NCI-H2196 treated with DMSO at 0.1 percent for 48 hours (cell line): ENCODE measurements at regions not wholly inside any gene's neighbourhood (a gene's known extent, or its start where the extent isn't known, plus 50 kb on each side); places are given as distances from the start of the nearest gene placed in this dataset.
"Not testable (repeated sequence)": the region's sequence is repeated elsewhere in the genome, so short reads cannot be mapped to it uniquely, and the experiment has no call there.

Experiments used
- DNase-seq: peaks from one replicate; lab custom pipeline; 2025; ENCODE audit not compliant: unreplicated experiment; lab: John Stamatoyannopoulos, UW

DNA sequence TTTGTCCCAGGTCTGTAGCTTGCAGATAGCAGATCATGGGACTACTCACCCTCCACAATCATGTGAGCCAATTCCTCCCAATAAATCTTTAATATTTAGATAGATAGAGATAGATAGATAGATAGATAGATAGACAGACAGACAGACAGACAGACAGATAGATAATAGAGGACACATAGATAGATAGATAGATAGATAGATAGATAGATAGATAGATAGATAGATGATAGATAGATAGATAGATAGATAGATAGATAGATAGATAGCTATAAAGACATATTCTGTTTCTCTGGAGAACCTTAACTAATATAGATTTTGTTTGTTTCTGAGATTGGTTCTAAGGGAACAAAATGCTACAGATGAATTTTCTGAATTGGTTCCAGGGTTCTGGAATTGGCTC is 82.3 kb upstream of the PRDX6 start:
- DNase-seq, result not testable (repeated sequence)

DNA sequence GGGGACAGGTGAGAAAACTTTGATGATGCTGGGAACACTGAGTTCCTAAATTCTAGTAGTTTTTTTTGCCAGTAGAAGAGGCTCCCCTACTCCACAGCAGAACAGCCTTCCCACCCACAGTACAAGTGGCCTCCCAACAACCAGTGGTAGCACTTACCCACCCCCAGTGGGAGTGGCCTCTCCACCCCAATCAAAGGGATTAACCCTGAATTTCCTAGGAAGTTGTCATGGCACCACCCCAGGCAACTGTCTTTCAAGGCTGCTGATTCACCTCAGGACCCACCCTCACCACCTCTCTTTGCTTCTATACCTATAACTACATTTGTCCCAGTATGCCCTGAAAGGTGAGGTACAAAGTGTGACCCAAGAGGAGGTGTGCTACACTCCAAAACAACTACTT is 81.4 kb upstream of the PRDX6 start:
- DNase-seq, result no peak

DNA sequence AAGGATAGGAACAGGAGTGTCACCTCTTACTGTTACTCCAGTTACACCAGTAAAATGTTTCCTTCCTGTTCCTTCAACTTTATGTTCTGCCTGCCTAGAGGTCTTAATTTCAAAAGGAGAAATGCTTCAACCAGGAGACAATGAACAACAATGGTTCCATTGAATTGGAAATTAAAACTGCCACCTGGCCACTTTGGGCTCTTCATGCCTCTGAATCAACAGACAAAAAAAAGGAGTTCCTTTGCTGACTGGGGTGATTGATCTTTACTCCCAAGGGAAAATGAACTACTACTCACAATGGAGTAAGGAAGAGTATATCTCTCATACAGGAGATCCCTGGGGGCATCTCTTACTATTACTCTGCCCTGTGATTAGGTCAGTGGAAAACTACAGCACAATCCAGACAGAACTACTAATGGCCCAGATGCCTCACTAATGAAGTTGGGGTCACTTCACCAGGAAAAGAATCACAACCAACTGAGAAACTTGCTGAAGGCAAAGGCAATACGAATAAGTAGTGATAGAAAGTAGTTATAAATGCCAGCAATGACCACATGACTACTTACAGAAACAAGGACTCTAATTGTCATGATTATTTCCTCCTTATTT is 76.6 kb upstream of the PRDX6 start:
- no peak for DNase-seq

DNA sequence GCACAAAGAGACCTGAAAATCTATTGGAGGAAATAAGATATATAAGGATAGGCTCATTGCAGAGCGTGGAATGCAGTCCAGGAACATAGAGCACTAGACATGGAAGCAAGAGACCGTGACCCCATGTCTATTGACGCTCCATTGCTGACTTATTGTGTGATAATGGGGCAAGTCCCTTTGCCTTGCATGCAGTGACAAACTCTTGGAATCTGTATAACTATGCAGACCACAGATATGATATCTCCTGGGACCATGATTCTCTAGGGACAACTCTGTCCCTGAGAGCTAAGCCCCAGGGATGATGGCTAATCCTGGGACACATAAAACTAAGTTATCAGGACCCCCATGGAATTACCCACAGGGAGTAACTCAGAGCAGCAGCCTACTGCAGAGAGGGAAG is 73.1 kb upstream of the PRDX6 start:
- no peak for DNase-seq

DNA sequence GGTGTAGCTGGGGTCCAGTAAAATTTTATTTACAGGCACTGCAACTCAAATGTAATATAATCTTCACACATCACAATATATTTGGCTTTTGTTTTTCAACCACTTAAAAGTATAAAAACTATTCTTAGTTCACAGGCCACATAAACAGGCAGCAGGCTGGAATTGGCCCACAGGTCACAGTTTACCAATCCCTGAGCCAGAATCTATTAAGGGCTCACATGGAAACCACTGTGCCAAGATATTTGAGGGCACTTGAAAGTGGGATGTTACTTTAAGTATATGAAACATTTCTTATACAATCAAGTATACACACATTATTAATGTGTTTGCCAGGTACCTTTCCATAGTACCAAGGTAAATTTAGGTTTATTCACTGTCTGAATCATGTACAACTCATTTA is 71.9 kb upstream of the PRDX6 start:
- DNase-seq, result no peak

DNA sequence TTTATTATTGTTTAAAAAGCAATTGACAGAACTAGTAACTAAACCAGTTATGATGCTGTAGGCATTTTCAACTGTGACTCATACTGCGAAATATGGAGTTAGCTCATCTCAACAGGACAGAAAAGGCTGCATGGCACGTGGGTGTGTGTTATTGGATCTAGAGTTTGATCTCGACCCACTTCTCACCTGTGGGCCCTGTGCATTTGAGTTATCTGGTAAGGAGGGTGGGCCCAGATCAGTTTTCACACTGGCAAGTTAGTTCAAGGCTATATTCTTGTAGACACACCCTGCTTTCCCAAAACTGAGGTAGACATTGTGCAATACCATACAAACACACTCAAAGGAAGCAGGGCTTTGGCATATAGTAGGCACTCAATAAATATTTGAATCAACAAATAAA is 71.3 kb upstream of the PRDX6 start:
- DNase-seq, result no peak

DNA sequence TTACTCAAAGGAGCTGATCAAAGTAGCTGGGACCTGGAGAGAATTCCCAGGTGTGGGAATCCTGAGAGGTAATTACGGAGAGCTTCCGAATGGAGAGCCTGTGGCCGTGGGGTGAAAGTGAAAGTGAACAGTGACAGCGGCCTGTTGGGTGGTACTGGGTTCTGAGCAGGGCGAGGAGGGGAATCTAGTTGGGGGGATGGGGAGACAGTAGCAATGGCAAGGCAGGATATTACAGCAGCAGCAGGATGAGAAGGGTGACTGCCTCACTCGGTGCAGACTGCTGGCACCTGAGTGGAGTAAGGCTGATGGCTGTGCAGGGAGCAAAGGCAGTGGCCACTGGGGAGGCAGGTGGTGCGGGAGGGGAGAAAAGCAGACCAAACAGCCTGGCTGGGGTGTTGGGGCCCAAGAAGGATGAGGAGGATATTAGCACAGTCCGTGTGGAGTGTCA is 70.3 kb upstream of the PRDX6 start:
- no peak for DNase-seq

DNA sequence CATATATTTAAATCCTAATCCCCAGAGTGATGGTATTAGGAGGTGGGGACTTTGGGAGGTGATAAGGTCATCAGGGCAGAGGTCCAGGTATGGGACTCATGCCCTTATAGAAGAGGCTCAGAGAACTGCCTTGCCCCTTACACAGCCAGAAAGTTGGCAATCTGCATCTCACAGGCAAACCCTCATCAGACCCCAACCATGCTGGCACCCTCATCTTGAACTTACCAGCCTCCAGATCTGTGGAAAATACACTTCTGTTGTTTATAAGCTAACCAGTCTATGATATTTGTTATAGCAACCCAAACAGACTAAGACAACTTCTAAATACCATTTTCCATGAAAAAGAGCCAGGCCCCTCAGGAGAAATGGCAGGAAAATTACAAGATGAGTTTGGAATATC is 69.3 kb upstream of the PRDX6 start:
- no peak for DNase-seq

DNA sequence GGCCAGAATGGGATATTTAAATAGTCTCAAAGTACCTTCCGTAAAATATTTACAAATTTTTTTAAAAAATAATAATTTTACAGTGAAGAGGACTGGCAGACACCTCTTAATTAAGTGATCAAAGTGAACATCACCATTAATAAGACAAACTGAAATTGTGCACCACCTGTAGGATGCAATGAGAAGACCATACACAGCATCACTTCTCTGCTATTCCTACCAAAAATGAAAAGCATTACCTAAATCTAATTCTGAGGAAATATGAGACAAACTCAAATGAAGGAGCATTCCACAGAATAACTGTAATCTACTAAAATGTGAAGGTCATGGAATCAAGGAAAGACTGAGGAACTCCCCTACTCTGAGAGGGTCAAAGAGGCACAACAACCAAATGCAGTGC is 68.2 kb upstream of the PRDX6 start:
- no peak for DNase-seq

DNA sequence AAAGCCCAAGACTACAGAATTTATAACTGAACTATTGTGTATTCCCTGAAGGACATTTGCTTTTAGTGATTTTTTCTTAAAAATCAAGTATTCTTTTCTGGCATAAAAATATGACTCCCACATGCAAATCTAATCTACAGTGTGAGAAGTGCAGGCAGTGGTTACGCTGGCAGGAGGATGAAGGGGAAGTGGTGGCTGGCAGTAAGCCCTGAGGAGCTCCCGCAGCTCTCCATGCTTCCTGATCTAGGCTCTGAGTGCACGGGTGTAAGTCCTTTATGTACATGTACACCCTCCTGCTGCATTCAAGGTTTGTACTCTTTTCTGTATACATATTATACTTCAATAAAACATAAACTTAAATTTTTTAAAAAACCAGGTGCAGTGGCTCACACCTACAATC is 67.5 kb upstream of the PRDX6 start:
- DNase-seq, result no peak

DNA sequence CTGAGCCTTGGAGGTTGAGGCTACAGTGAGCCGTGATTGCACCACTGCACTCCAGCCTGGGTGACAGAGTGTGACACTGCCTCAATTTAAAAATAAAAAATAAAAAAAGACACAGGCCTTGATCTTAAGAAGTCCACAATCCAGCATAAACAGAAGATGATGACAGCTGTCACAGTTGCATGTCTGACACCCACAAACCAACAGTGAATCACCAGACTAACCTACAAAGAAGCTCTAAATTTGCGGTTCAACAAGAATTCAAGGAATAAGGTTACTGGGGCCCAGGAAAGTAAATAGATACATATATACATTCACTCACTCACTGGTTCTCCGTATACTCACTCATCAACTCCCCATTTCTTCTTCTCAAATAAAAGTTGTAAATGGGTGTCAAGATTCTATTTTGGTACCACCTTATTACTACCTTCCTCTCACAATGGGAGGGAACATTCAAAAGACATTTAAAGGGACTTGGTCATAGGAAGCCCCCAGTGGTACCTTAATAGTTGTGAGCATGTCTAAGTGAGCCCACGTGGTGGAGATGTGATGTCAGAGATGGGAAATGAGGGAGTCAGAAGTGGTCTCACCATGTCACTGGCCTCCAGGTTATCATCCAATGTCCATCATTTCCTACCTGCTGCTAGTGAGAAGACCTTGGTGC is 66.9 kb upstream of the PRDX6 start:
- DNase-seq, result no peak

DNA sequence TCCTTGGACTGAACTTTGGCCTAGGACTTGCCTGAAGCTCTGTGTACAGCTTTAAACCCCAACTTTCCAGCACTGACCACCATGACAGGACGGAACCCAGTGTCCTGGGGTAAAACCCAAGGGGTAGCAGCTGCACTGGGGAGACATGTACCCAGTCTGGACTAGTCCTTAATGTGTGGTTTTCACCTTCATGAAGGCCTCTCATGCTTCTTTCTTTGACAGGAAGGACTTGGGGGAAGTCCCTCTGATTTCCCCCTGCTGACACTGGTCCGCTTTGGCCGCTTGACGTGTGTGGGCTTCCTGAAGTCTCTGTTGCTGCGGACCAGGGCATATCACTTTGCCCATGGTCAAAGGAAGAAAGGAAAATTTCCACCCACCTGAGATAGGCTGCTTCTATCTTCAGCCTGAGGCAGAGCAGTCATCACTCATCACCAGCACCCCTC is 66.3 kb upstream of the PRDX6 start:
- no peak for DNase-seq

DNA sequence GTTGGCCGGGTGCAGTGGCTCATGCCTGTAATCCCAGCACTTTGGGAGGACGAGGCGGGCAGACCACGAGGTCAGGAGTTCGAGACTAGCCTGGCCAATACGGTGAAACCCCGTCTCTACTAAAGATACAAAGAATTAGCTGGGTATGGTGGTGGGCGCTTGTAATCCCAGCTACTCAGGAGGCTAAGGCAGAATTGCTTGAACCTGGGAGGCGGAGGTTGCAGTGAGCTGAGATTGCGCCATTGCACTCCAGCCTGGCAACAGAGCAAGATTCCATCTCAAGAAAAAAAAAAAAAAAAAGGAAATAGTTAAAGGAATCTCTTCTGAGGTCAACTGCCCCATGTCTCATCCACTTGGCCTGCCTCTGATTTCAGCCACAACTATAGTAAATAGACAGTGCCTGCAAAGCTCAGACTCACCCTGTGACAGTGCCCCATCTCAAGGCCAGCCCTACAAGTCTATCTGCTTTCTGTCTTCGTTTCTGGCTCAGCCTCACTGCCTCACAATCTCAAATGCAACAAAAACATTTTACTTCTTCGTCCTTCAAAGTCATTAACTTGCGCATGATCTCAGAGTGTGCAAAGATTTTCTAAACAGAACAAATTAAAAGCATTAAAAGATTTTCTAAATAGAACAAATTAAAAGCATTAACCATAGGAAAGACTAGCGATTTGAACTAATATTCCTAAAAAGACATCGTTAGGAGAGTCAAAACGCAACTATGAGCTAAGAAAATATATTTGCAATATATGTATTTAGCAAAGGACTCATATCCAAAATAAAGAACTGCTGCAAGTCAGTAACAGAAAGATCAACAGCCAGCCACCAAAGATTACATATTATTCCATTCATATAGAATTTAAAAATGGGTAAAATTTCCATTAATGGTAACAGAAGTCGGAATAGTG is 65.0 kb upstream of the PRDX6 start:
- DNase-seq, result no peak

DNA sequence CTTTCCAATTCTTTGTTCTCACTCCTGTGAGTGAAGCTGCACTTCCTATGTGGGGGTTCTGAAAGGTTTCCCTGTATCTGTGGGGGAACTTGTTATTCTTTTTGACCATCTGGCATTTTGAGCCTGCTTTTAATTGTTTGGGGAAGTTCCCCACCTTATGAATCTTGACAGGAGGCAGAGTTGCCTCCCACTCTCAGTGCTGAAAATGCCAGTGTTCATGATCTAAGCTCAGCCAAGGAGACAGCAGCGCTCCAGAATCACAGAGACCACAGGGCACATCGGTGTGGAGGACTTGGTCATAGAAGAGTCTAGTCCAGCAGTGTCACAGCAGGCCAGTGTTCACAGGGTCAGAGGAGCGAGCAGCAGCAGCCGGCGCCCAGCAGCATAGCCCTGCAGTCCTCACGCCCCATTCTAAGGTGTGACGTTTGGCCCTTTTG is 63.8 kb upstream of the PRDX6 start:
- no peak for DNase-seq

DNA sequence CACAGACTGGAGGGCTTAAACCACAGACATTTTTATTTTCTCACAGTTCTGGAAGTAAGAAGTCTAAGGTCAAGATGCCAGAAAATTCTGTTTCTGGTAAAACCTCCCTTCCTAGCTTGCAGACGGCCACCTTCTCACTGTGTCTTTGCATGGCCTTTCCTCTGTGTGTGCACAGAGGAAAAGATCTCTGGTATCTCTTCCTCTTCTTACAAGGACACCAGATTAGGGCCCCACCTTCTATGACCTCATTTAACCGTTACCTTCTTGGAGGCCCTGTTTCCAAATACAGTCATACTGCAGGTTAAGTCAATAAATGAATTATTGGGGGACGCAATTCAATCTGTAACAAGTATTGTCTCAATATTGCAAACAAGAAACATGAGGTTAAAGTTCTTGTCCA is 63.0 kb upstream of the PRDX6 start:
- no peak for DNase-seq

DNA sequence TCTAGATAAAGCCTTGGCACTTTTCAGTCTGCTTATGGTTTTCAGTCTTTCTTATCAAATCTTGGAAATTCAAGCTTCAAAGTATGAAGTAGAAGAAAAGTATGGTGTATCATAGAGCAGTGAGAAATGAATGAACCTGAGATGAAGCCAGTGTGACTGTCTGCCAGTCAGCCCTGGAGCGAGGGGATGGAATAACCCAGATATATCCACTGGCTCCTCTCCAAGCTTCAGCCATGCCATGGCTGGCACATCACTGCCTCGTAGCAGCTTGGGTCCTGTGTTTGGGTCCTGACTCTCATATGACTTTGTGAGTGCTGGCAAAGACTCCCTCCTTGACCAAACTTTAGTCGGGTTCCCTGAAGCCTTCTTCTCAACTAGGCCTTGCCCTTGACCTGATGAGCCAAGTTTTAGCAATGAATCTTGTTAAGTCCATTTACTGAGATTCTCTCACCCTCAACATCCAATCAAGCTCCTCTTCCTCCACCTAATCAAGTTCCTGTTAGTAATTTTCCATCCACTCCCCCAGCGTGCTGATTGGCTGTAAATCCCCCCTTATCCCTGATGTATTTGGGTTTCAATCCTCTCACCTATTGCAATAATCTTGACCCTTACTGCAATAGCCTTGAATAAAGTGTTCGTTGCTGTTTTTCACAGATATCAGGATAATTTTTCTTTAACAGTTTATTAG is 62.5 kb upstream of the PRDX6 start:
- no peak for DNase-seq

DNA sequence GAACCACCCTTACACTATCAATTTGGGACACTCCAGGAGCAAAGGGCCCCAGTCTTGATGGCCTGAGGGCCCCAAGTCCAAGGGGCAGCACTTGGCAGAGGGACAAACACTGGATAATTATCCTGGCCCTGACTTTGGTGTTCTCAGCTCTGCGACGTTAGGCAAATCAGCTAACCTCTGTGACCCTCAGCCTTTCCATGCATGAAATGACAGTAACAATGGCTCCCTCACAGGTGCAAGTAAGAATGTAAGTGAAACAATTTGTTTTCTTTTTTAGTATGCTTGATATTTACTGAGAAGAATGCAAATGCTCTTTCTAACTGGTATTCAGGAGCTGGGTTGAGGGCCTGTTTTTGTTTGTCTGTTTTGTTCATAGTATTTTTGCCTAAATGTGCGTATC is 61.6 kb upstream of the PRDX6 start:
- DNase-seq, result no peak

DNA sequence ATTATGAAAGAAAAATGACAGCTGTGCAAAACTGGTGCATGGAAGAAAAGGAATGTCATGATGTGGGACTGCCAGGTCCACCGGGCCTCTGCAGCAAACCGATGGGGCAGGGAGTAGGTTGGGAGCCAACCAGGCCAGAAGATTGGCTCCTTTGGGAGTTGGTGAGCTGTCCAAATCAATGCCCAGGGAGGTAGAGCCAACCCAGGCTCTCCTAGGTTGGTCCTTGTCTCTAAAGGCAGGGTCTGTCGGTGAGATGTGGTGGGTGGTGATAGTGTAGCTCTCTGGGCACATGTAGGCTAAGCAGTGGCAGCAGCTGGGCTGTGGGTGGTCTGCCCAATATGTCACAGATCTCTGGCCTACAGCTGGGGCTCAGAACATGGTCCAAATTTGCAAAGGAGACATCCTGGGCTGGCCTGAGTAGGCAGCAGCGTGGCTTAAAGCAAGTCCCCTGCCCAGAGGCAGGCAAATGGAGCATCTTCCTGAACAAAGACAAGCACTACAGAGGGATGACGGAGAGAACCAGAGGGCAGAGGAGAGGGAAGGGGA is 61.2 kb upstream of the PRDX6 start:
- DNase-seq, result no peak

DNA sequence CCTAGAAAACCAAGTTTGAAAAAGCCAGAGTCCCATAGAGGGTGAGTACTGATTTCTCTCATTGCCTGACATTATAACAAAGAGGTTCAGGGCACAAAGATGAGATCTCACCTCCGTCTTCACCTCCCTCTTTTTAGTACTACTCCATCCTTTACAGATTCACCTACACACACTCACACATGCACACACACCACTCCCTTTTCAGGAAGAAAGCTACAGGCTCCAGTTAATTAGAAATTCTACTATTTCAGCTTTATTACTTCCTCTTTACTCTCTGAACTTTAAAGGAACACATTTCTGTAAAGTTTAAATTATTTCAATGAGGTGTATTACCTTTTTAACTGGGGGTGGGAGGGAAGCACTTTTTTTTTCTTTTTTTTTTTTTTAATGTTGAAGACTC is 59.6 kb upstream of the PRDX6 start:
- DNase-seq, result no peak

DNA sequence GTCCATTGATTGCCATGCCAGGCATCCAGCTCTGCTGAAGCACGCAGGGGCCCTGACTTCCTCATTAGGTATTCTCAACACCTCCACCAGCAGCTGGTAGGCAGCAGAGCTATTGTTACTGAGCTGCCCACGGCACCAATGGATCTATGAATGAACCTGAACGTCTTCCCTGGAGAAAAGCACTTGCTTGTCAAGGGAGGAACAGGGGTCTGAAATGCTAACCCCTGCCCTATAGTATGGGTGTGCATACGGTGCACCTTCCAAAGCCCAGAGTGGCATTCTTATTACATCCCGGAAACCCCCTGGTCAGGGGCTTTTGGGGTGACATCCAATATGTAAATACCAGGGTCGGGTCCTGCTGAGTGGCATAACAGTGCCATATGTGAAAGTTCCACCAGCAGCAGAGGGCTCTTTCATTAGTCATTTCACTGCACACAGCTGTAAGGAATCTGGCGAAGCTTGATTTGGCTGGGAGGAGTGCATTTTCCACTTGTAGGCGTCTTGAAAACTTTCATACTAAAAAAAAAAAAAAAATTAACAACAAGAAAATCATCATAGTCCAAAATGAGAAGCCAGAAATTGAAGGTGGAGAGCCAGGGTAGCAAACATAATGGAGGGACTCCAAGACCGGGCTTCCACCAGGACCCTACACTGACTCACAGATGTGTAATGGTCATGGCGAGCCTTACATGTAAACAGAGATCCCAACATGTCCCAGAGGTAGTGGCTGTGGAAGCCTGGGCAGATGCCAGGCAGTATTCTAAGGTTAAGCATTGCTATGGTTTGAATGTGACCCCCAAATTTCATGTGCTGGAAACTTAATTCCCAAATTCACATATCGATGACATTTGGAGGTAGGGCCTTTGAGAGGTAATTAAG is 58.8 kb upstream of the PRDX6 start:
- no peak for DNase-seq
